HG03520 (cell line): ENCODE measurements at regions not wholly inside any gene's neighbourhood (a gene's known extent, or its start where the extent isn't known, plus 50 kb on each side); places are given as distances from the start of the nearest gene placed in this dataset.
"Not testable (repeated sequence)": the region's sequence is repeated elsewhere in the genome, so short reads cannot be mapped to it uniquely, and the experiment has no call there.

Source experiments
- ATAC-seq: cut with Tn5 transposase; IDR thresholded peaks from one replicate; pipeline ENCODE4 v1.9.1; 2021; ENCODE audit warnings: mild to moderate bottlenecking, moderate library complexity; ENCODE audit not compliant: unreplicated experiment

DNA sequence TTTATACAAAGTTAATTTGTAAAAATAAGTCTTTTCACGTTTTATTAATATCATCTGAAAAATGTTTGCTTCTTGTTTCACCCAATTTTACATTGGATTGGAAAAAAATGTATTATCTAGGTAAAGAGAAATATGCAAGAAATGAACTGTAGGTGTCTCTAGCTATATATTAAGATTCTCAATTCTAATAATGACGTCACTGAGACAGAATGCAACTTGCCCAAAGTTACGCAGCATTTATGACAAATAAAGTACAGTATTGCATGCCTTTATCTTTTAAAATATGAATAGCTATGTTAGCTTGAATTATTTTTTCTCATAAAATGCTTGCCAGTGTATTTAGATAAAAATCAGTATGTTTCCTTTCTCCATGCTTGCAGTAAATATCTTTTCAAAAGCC is 728.8 kb downstream of the RERGL start:
- no peak for ATAC-seq

DNA sequence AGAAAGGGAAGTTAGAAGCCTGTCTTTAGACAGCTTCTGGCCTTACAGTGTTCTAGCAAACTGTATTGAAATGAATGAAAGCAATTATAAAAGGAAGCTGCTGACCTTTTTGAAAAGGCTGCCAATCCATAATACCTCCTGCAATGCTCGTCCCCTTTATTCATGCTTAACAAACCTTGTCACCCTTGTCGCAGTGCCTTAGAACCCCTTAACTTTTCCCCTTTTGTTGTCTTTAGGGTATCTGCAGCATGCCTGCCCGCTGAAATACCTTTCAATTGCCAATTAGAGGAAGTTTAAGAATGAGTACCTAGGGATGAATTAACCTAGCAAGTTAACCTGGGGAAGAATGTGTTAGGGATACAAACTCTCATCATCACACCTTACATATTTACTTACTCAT is 731.2 kb downstream of the RERGL start:
- ATAC-seq, result no peak

DNA sequence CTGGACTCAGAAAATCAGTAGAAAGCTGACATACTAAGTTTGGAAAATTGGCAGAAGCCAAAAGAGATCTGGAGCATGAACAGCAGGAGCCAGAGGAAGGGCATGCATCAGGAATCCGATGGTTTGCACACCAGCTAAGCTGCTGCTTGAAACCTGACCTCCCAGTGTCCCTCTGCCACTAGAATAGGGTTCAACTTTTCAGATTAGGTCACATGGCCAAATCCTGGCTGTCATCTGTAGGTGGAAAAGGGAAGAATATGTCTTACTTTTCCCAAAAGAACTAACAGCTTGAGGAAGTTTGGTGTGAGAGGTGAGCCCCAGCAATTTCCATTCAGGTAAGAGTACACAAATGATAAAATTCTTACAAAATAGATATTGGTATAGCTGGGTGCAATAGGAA is 732.6 kb downstream of the RERGL start:
- no peak for ATAC-seq

DNA sequence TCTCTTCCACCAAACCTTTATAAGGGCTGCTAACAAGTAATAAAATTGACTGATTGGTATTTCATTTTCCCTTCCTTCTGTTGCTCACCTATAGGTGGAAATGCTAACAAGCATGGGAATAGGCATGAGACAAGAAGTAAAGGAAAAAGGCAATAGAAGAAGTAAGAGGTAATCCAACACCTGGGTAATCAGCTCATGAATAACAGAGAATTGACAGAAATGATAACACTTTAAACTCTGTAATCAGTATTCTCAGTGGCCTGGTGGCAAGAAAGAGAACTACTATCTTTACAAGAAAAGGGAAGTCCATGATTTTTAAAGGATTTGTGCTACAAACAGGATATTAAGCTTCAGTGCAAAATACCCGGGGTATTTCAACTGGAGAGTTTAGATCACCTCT is 737.8 kb downstream of the RERGL start:
- ATAC-seq, result no peak

DNA sequence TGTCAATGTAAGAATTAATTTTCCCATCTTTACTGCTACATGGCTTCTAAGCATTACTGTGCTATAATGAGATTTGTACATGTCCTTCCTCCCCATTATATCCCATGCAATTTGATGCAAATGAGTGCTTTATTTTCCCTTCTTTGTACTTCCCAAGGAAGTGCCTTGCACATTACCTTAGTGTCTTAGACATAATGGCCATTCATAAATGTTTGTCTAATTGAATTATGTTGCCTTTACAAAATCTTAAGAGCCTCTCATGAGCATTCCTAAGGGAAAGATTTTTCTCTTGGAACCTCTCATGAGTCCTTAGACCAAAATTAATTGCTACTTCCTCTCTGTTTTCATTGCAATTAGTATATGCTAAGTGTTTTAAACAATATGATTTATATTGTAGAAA is 741.7 kb downstream of the RERGL start:
- no peak for ATAC-seq

DNA sequence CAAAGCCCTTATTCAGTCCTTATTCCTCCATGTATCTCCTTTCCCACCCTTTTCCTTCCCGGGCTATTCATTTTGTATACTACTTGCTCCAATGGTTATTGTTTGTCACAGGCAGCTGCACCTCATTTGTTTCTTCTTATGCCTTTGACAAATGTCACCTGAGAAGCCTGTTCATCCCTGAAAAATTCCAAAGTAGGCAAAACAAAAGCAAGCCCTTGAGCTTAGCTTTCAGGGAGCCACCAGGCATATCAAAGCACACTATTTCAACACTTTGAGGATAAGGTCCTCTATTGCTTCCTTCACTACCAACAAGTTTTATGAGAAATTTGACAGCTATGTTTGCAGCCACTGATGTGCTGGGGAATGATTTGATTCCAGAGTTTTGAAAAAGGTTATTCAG is 738.7 kb upstream of the LMO3 start:
- ATAC-seq, result no peak

DNA sequence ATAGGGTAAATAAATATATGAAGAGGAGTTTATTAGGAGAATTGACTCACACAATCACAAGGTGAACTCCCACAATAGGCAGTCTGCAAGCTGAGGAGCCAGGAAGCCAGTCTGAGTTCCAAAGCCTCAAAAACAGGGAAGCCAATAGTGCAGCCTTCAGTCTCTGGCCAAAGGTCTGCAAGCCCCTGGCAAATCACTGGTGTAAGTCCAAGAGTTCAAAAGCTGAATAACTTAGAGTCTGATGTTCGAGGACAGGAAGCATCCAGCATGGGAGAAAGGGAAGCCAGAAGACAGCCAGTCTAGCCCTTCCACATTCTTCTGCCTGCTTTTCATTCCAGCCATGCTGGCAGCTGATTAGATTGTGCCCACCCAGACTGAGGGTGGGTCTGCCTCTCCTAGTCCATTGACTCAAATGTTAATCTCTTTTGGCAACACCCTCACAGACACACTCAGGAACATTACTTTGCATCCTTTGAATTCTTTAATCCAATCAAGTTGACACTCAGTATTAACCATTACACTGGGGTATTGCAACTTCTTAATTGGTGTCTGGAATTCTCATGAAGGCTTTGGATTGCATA is 736.5 kb upstream of the LMO3 start:
- ATAC-seq, result no peak

DNA sequence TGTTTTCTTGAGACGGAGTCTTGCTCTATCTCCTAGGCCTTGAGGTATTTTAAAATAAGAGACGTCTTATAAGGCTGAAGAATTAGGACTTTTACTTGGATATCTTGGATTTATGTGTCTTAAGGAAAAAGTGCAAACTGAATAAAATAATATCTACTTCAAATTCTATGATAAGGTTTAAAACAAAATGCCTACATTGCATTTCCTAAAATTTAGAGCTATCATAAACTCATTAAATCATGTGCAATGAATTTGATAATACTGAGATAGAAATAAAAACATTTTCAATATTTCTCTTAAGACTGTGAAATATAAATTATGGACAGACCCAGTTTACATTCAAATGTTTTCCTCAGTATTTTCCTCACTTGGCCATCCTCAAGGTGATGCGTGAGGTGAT is 729.5 kb upstream of the LMO3 start:
- ATAC-seq, result no peak

DNA sequence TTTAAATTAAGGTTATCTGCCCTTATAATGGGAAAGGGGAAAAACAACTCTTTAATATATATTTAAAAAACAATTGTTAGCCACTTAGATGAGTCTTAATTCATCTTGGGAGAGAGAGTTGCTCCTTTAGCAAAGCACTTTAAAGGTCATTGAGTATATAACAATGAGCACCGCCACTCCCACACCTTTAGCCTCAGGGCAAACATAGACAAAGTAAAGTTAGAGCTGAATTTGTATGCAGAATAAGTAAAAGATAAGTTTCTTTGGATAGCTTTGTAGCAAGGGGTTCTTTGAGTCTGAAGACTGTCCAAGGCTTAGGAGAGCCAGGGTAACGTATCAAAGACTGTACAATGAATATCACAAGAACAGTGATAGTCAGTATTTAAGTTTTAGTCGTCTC is 728.8 kb upstream of the LMO3 start:
- no peak for ATAC-seq

DNA sequence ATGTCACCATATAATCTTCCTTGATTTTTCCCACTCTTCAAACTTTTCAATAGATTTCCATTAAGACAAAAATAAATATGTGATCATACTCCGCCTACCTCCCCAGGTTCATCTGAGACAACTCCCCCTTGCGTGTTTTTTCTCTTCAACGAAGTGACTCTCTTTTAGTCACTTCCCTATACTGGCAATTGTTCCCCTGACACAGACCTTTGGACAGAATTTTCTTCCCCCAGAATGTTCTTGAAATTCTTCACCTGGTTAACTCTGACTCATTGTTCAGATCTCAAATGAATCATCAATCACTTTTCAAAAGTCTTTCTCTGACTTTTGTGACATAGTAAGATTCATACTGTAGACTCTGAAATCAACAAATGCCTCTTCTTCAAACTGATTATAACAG is 727.3 kb upstream of the LMO3 start:
- no peak for ATAC-seq

DNA sequence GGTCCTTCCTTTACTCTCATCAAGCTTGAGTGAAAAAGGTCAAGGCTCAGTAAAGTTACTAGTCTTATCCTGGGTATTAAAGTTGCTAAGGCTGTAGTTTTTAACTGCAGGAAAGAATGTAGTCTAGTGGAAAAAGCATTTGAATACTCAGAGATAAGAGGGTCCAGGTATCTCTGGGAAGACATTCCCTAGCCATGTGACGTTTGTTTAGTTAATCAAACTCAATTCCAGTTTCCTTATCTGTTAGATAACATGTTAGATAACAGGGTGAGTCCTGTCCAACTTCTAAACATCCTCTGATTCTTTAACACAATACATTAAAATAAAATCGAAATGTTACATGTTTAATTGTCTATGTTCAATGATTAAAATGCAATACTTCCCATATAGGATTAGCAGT is 720.7 kb upstream of the LMO3 start:
- no peak for ATAC-seq

DNA sequence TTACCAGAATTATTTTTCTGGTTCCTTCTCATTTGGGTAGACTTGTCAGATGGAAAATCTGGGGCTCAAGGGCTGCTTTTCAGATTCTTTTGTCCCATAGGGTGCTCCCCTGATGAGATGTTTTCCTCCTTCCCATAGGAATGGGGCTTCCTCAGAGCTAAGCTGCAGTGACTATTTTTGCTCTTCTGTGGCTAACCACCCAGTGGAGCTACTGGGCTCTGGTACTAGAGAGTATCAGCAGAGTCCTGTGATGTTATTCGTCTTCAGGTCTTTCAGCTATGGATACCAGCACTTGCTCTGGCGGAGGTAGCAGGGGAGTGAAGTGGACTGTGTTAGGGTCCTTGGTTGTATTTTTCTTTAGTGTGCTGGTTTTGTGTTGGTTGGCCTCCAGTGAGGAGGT is 716.1 kb upstream of the LMO3 start:
- ATAC-seq, result no peak

DNA sequence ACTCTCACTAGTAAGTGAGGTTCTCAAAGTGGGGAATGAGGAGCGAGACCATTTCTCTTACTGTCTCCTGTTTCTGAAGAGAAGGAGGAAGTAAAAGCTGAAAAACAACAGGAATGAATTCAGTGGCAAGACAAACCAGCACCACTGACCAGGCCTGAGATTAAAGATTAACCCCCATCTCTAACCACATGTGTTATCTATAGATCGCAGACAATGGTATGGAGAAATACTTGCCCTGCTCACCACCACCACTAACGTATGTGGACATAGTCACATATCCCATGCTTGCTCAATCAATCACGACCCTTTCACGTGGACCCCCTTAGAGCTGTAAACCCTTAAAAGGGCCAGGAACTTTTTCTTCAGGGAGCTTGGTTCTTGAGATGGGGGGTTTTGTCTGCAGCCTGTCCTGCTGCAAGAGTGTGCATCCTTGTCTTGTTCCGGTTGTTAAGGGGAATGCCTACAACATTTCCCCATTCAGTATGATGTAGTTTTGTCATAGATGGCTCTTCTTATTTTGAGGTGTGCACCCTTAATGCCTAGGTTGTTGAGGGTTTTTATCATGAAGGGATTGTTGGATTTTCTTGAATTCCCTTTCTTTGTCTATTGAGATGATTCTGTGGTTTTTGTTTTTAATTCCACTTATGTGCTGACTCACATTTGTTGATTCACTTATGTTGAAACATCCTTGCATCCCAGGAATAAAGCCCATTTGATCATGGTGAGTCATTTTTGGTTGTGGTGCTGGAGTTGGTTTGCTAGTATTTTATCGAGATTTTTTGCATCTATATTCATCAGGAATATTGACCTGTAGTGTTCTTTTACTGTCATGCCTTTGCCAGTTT is 698.8 kb upstream of the LMO3 start:
- ATAC-seq, result no peak

DNA sequence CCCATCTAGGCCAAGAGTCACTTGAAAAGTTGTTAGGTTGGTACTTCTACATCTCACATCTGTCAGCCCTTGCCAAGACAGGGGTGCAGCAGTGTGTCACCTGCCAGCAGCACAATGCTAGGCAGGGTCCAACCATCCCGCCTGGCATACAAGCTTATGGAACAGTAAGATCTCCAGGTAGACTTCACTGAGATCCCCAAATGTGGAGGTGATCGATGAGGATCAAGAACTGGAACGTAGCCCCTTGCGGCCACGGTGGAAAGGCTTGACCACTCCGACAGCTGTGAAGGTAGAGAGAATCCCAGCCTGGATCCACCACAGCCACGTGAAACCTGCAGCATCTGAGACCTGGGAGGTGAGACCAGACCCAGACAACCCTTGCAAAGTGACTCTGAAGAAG is 696.0 kb upstream of the LMO3 start:
- ATAC-seq, result no peak

DNA sequence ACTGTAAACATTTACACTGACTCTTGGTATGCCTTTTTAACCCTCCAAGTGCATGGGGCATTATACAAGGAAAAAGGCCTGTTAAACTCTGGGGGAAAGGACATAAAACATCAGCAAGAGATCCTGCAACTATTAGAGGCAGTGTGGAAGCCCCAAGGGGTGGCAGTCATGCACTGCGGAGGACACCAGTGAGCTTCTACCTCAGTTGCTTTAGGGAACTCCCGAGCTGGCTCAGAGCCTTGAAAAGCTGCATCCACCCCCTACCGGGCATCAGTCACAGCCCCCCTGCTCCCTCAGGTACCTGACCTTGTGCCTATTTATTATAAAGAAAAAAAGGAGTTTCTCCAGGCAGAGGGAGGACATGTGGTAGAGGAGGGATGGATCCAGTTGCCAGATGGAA is 695.6 kb upstream of the LMO3 start:
- no peak for ATAC-seq

DNA sequence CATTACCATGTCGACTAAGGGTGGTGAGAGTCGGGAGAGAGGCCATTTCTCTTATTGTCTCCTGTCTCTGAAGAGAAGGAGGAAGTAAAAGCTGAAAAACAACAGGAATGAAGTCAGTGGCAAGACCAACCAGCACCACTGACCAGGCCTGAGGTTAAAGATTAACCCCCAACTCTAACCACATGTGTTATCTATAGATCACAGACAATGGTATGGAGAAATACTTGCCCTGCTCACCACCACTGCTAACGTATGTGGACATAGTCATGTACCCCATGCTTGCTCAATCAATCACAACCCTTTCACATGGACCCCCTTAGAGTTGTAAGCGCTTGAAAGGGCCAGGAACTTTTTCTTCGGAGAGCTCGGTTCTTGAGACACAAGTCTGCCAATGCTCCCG is 690.9 kb upstream of the LMO3 start:
- no peak for ATAC-seq

DNA sequence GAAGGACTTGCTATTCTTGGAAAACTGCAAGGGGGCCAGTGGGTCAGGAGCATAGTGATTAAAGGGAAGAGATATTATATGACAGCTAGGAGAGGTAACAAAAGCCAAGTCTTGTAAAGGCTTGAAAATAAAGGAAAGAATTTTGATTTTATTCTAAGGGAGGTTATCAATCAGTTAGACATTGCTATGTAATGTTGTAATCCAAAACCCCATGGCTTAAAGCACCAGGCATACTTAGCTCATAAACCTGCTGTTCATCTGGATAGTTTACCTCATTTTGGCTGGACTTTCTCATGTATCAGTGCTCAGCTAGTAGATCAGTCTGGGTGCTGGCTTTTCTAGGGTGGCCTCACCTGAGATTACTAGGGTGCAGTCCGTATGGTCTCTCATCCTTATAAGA is 680.9 kb upstream of the LMO3 start:
- ATAC-seq, result no peak

DNA sequence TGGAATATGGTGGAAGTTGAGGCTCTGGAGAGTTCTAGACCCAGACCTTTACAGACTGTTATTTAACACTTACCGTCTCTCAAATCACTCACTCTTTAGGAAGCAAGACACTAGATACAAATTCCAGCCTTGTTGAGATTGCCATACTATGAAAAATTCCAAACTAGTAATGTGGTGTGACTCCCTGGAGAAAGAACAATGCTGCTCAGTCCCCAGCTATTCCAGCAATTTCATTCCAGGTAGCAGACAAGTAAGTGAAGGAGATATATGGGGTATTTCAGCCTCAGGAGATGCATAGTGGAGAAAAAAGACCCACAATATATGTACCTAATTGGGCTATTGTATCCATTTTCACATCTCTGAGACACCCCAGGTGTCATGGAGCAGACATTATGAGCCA is 678.9 kb upstream of the LMO3 start:
- no peak for ATAC-seq

DNA sequence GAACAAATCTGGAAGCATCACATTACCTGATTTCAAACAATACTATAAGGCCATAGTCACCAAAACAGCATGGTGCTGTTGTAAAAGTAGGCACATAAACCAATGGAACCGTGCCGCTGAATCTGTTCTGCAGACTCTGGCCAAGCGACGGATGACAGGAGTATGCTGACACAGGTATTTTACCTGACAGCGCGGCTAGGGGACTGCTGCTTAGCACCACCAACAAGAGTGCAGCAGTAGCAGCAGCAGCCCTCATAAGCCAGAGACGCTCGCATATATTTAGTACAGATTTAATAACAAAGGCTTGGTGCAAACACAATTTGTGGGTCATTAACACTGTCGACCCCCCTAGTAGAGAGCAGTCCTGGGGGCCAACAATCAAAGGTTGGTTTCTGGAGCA is 677.6 kb upstream of the LMO3 start:
- no peak for ATAC-seq

DNA sequence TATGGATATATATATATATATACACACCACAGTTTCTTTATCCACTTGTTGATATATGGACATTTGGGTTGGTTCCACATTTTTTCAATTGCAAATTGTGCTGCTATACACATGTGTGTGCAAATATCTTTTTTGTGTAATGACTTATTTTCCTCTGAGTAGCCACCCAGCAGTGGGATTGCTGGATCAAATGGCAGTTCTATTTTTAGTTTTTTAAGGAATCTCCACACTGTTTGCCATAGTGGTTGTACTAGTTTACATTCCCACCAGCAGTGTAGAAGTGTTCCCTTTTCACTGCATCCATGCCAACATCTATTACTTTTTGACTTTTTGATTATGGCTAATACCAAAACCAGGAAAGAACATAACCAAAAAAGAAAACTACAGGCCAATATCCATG is 676.2 kb upstream of the LMO3 start:
- ATAC-seq, result not testable (repeated sequence)

DNA sequence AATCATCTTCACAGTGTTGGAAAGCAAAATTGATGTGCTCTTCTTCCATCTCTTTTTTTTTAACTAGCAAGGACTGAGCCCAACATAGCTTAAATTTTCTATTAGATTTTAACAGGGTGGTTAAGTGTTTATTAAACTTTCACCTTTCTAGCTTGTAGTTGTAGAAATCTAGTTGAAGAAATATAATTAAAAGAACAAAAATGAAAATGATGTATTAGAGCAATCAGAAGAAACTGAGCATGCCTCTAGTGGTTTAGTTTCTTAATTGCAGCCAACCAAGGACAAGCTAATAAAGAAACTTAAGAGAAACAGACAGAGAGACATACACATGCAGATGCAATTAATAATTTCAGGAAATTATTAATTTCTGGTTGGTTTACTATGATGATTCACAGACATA is 673.0 kb upstream of the LMO3 start:
- ATAC-seq, result no peak

DNA sequence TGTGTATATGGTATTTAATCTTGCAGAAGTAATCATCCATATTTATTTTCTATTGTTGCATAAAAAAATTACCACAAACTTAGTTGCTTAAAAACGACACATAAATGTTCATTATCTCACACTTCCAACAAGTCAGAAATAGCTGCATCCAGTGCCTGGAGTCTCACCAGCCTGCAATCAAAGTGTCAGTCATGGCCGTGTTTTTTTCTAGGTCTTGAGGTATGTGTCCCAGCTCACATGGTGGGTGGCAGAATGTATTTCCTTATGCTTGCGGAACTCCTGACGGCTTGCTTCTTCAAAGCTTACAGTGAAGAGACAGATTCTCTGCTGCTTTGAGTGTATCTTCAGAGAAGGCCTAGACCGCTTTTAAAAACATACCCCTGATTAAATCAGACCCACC is 670.2 kb upstream of the LMO3 start:
- no peak for ATAC-seq

DNA sequence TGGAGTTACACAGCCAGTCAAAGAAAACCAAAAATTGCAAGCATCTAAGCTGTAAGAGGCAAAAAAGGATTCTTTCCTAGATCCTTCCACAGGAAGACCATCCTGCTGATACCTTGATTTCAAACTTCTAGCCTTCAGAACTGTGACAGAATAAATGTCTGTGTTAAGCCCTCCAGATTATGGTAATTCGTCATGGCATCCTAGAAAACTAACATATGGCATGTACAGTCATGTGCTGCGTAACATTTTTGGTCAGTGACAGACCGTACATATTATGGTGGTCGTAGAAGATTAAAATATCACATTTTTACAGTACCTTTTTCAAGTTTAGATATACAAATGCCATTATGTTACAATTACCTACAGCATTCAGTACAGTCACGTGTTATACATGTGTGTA is 660.9 kb upstream of the LMO3 start:
- no peak for ATAC-seq
